CD4-positive, alpha-beta T cell treated with Interleukin-15 for 4 hours (primary cell): ENCODE measurements at regions not wholly inside any gene's neighbourhood (a gene's known extent, or its start where the extent isn't known, plus 50 kb on each side); places are given as distances from the start of the nearest gene placed in this dataset.

Experiments used
- DNase-seq: peaks from one replicate; pipeline ENCODE4 v3.0.0-alpha.2; 2020; ENCODE audit warnings: low spot score

DNA sequence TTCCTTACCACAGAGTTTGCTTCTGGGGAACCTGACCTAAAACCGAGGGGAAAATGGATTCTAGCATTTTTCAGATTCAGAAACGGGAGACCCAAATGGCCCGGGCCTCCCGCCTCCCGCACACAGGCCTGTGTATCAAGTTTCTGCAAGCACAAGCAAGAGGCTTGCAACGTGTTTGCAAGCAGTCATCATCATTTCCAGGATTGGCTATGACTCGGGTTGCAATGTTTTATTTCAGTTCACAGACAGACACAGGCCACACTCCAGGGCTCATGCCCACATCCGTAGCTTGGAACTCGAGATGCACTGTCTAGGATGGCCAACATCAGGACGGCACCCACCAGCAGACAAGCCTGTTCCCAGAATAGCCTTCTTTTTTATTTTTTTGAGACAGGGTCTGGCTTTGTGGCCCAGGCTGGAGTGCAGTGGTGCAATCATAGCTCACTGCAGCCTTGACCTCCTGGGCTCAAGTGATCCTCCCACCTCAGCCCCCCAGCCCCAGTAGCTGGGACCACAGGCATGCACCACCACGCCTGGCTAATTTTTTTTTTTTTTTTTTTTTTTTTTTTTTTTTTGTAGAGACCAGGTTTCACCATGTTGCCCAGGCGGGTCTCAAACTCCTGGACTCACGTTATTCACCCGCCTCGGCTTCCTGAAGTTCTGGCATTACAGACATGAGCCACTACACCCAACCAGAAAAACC is 68.1 kb upstream of the FOXK1 start:
- DNase-seq, result no peak

DNA sequence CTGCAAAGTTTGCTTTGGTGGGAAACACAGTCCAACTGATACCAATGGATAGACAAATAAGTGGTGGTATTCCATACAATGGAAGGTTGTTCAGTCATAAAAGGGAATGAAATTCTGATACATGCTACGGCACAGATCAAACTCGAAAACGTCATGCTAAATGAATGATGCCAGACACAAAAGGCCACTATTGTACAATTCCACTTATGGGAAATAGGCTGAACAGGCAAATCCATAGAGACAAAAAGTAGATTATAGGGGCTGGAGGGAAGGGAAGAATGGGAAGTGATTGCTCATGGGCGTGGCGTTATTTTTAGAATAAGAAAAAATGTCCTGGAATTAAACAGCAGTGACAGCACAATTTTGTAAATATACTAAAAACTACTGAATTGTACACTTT is 66.0 kb upstream of the FOXK1 start:
- DNase-seq, result no peak

DNA sequence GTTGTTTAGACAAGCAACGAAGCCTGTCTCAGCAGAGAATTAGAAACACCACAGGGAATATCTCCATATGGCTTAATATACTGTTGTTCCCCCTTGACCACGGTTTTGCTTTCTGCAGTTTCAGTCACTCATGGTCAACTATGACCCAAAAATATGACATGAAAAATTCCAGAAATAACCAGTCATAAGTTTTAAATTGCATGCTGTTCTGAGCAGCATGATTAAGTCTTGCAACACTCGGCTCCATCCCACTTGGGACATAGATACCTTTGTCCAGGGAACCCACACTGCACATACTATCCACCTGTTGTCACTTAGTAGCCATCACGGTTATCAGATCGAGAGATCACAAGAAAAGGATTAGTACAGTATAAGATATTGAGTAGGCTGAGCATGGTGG is 60.7 kb upstream of the FOXK1 start:
- DNase-seq, result no peak

DNA sequence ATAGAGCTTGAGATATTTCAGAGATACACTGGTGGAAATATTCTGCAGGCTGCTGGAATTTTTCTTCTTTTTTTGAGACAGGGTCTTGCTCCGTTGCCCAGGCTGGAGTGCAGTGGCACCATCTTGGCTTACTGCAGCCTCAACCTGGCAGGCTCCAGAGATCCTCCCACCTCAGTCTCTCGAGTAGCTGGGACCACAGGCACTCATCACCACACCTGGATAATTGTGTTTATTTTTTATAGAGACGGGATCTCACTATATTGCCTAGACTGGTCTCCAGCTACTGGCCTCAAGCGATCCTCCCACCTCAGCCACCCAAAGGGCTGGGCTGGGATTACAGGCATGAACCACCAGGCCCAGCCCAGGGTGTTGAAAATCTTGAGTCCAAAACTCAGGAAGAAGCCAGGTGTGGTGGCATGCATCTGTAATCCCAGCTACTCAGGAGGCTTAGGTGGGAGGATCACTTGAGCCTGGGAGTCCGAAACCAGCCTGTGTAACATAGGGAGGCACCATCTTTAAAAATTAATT is 55.7 kb upstream of the FOXK1 start:
- DNase-seq, result no peak

DNA sequence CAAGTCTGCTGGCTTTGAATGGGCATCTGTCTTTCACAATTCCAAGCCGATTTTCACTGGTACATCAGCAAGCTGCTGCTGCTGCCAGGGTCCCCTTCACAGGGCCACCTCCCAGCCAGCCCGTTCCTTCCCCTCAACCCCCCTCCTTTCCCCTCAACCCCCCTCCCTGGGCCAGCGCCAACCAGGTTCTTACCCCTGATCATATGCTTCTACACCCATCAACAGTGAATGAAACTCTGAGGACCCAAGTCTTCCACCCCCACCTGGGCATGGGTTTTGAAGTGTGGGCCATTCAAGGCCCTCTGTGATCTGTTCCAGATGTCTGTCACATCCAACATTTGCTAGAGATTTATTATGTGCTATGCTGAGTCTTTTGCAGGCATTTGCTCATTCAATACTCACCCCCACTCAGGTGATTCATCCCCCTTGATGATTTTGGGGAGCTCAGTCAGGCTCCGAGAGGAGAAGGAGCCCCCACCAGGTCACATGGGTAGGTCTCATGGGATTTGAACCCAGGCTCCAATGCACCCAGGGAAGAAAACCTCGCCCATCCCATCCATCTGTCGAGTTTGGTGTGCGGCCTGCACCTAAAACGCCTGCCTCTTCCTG is 52.7 kb upstream of the FOXK1 start:
- DNase-seq, result no peak

DNA sequence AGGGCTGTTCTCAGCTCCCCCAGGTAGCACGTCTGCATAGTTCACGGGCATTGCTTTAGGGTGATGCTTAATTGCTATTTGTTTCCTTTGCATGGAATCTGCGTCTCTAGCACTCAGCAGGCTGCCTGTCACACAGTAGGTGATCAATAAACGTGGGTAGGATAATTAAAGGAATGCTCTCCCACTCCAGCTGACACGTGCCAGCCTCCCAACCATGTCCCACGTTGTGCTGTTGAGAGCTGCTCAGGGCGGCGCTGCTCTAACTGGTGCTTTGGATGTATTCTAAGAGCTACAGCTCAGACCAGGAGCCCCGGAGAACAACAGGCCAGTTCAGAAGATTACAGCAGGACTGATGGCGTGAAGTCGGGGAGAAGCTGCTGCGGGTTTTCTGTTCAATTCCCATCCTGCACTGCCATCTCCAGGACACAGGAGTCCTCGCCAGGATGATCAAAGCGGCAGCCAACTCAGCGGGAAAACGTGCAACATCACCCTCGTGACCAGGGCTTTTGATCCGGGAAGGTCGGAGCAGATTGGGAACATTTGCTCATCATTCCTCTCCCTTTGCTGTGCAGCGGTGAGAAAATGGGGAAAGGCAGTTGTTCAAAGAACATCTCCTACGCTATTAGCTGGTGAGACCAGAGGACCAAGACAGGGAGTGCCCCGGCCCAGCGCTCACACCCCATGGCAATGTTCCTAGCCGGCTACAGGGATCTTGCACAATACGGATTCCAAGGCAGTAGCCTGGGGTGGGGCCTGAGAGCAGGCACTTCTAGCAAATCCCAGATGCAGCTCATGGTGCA is 50.5 kb upstream of the FOXK1 start:
- DNase-seq, result no peak
